Activated CD4-positive, alpha-beta T cell treated with anti-CD3 and anti-CD28 coated beads, Interleukin-2, amount 50 U/mL, for 4 hours (primary cell): ENCODE measurements at regions not wholly inside any gene's neighbourhood (a gene's known extent, or its start where the extent isn't known, plus 50 kb on each side); places are given as distances from the start of the nearest gene placed in this dataset.
"Not testable (repeated sequence)": the region's sequence is repeated elsewhere in the genome, so short reads cannot be mapped to it uniquely, and the experiment has no call there.

Source experiments
- DNase-seq, 2 experiments: peaks; one replicate each; pipeline ENCODE4 v3.0.0-alpha.2; 2020

DNA sequence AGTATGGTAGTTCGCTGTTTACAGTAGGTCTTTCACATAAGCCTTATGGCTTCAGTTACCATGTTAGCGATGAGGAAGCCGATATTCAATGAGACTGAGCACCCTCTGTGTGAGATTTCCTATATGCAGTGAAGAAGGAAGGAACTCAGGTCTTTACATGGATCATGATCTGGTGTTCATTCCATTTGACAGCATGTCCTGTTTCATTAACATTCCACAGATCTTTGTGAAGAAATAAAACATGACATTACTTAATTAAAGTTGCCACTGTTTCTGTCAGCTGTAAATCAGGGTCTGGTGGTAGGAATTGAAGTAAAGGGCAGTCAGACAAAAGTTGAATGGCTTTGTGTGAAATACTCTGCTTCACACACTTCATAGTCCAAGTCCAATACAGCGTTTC, 768.6 kb downstream of the ZPLD1 start:
- DNase-seq, result no peak

GRCh38 chr3:103210583-103210982, 775.8 kb downstream of the ZPLD1 start:
- no peak for DNase-seq

- no peak for DNase-seq
Measured at GRCh38 chr3:103218146-103218545, 783.3 kb downstream of the ZPLD1 start.

- DNase-seq, result no peak
Measured at GRCh38 chr3:103218793-103219192, 784.0 kb downstream of the ZPLD1 start.

DNA sequence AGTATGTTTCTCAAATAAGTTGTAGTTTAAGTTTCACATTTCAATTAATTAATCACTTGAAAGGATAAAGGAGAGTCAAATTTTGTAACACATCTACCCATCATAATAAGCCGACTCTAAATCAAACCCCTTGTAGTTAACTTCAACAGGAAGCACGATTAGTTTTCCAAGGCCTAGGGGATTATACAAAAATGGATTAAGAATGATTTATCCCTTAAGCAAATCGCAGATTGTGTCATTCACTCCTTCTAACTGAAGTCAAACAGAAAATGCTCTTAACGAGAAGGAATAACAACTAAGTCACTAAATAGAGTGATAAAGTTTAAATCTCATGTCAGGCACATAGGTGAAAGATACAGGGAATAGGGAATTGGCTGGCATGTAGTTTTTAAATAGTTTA, 792.8 kb downstream of the ZPLD1 start:
- no peak for DNase-seq

DNA sequence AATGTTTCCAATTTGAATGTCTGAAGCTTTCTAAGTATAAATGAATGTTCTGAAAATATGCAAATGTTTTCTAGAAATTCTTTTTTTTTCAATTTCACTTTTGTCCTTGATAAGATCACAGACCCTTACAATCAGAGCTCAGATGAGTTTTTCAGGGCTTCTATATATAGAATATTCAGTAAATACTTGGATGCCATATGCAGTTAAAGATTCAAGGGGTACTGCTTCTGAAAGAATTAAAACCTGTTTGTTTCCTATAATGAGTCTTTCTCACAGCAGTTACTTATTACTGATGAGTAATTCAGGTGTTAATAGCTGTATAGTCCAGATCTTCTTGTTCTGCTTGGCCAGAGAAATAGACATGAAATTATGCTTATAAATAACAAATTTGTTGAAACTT, 812.6 kb downstream of the ZPLD1 start:
- no peak for DNase-seq

DNA sequence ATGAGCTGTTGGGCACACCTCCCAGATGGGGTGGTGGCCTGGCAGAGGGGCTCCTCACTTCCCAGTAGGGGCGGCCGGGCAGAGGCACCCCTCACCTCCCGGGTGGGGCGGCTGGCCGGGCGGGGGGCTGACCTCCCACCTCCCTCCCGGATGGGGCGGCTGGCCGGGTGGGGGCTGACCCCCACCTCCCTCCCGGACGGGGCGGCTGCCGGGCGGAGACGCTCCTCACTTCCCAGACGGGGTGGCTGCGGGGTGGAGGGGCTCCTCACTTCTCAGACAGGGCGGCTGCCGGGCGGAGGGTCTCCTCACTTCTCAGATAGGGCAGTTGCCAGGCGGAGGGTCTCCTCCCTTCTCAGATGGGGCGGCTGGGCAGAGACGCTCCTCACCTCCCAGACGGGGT, 820.0 kb downstream of the ZPLD1 start:
- DNase-seq, result not testable (repeated sequence)

- no peak for DNase-seq
Measured at GRCh38 chr3:103269287-103269686, 834.5 kb downstream of the ZPLD1 start.

DNA sequence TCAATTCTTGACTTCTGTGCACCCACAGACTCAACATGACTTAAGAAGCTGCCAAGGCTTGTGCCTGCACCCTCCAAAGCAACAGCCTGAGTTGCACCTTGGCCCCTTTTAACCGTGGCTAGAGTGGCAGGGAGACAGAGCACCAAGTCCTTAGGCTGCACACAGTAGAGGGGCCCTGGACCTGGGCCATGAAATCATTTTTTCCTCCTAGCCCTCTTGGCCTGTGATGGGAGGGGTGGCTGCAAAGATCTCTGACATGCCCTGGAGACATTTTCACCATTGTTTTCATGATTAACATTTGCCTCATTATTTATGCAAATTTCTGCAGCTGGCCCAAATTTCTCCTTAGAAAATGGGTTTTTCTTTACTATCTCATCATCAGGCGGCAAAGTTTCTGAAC, 836.8 kb downstream of the ZPLD1 start:
- no peak for DNase-seq

- DNase-seq, result no peak
Measured at GRCh38 chr3:103295974-103296570, 861.3 kb downstream of the ZPLD1 start.

GRCh38 chr3:103297502-103297901, 862.7 kb downstream of the ZPLD1 start:
- not testable (repeated sequence) for DNase-seq

GRCh38 chr3:103306104-103306503, 871.3 kb downstream of the ZPLD1 start:
- no peak for DNase-seq

GRCh38 chr3:103308921-103309320, 874.1 kb downstream of the ZPLD1 start:
- no peak for DNase-seq

DNA sequence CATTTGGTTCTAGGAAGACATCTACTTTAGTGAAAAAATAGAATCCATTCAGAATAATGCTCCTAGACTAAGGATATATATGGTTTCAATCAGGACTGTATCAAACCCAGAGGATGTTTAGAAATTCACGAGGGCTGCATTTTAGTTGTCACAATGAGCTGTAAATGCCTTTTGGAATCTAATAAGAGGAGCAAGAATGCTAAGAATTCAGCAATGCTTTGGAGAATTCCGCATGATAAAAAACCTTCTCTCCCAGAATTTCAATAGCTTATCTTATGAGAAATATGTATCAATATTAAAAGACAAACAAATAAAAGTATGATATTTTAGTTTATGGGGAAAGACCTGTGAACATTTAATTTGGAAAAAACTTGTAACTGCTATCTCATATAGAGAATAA, 885.1 kb downstream of the ZPLD1 start:
- no peak for DNase-seq

DNA sequence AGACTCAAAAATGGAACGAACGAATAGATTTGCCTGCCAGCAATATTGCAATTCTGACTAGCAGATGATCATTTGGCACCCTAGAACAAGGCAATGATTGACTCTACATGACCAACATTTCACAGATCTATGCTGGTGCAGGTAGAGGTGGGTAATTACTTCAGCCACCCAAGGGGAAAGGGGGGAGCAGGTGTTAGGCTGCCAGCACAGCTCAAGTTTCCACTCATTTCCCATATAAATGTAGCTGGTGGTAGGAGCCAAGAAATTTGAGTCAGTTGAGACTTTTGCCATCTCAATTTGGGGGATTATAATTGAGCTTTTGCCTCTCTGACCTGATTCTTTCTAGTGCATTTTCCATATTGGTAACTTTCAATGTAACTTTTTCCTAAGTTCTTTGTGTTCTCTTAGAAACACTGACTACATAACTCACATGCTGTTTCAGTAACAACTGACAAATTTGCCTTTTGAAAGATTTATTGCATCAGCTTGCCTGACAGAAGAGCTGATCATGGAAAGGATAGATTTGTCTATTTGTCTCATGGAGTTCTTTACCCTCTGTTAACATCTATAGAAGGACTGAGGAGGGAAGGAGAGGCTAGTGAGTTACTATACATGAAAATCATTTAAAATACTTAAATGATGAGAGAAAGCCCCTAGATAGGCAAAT, 902.5 kb downstream of the ZPLD1 start:
- DNase-seq, result no peak

DNA sequence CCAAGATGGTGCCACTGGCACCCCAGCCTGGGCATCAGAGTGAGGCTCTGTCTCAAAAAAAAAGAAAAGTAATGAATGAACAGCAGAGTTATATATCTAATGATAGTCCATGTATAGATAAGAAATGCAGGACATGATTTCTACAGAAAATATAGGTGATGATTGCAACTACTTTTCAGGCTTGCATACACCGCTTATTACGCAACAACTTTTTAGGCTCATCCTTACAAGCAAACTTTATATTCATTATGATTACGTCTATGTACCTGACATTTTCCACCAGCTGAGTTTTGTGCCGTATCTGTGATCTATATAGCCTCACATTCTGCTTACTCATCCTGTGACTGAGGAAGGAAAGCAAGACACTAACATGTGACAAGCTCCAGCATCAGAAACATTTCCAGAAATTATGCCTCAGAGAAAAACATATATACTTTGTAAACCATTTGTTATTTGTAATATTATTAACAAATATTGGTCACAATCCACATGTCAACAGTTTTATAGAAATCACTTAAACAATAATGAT, 906.3 kb downstream of the ZPLD1 start:
- DNase-seq, result no peak

DNA sequence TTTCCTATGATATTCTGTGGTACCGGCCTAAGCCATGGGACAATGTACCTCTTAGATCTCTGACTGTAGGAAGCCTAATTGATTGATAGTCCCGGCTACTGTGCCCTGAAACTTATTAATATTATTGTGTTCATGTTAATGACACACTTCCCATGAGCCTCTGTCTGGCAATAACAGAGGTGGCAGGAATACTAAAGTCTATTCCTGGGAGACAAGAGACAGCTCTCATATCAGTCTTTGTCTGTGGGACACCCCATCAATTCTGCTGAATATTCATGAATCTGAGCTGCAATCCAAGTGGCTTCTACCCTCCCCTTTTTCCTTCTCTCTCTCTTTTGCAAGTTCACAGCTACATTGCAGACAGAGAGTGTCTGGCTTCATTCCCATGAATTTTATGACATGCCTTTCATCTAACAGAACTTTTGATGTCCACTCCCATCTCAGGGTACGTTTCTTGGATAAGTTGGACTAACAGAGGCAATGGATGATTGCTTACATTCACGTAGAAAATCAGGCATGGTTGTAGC, 907.5 kb downstream of the ZPLD1 start:
- DNase-seq, result no peak

- DNase-seq, result no peak
Measured at GRCh38 chr3:103349760-103350159, 914.9 kb downstream of the ZPLD1 start.

DNA sequence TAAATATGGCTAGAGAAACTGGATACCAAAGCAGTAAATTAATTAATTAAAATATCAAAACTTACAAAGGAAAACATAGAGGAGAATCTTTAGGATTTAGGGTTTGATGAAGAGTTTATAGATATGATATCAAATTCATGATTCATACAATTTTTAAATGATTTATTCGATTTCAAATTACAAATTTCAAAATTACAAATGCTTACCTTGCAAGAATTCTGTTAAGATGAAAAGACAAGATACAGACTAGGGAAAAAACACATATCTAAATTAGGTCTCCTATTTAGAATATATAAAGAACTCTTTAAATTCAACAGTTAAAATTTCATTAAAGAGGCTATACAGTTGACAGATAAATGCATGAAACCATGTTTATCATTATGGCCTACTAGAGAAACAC, 930.7 kb downstream of the ZPLD1 start:
- no peak for DNase-seq

DNA sequence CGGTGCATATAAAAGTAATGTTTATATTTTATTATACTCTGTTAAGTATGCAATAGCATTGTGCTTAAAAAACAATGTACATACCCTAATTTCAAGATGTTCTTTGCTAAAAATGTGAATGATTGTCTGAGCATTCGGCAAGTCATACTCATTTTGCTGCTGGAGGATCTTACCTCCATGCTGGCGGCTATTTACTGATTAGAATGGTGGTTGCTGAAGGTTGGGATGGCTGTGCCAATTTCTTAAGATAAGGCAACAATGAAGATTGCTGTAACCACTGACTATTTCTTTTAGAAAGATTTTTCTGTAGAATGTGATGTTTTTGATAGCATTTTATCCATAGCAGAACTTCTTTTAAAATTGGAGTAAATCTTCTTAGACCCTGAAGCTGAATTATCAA, 932.7 kb downstream of the ZPLD1 start:
- DNase-seq, result no peak

GRCh38 chr3:103371411-103371810, 936.6 kb downstream of the ZPLD1 start:
- DNase-seq, result no peak

- no peak for DNase-seq
Measured at GRCh38 chr3:103372031-103372430, 937.2 kb downstream of the ZPLD1 start.

GRCh38 chr3:103380391-103380790, 945.6 kb downstream of the ZPLD1 start:
- DNase-seq, result no peak

- no peak for DNase-seq
Measured at GRCh38 chr3:103381296-103382079, 946.7 kb downstream of the ZPLD1 start.
